ENCODE measurements at regions not wholly inside any gene's neighbourhood (a gene's known extent, or its start where the extent isn't known, plus 50 kb on each side); places are given as distances from the start of the nearest gene placed in this dataset.
"Not testable (repeated sequence)": the region's sequence is repeated elsewhere in the genome, so short reads cannot be mapped to it uniquely, and the experiment has no call there.

DNA sequence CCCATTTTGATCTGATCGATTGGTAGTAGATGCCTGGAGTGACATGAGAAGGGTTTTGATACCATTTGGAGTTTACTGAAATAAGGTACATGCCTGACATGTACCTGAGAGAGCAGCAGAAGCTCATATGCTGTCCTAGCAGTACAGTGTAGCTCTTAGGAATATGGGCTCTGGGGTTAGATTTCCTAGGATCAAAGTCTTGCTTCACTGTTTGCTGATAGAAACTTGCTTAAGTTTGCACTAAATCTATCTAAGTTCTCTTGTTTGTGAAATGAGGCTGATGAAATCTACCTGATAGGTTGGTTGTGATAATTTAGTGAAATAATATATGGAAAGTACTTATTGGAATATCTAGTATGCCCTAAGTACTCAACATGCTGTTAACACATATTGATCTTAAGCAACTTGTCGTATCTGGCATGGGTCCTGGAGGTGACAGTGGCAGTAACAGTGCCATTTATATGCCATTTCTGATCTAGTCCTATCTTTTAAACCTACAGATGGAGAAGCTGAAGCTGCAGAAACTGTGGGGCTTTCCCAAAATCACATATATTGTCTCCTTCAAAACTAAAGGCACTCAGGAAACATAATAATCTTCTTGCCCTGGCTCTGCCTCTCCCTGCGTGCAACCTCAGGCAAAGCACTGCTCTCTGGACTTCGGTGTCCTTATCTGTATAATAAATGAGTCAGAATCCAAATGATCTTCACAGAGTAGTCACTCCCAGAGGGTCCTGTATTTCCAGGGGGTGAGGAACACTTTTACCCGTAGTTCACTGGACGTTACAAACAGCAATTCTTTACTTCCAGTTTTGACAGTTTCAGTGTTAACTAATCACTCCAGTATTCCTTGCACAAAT, 223.6 kb upstream of the SETMAR start:
- ATAC-seq: no peak
- WGBS, 4 donors: 62 to 73% (median 64%) methylated on average over 6 of the region's 6 CpGs

GRCh38 chr3:4083225-4084015, 219.7 kb upstream of the SETMAR start:
- Histone ChIP-seq H3K27ac (no peak overlapping the region), H3K9me3 (no peaks in the 10 kb centered on the region), H3K27me3 (no peaks in the 10 kb centered on the region), H3K4me1 (no peaks in the 10 kb centered on the region), H3K4me3 (no peak overlapping the region), H3K36me3 (no peaks in the 10 kb centered on the region)
- WGBS, 4 donors: 77 to 85% (median 82%) methylated on average over 9 of the region's 9 CpGs
- intact Hi-C loops (cut with DNase I): no loop called here
- ATAC-seq: no peak
- no peak for DNase-seq
- TF ChIP-seq, protein P1, sequence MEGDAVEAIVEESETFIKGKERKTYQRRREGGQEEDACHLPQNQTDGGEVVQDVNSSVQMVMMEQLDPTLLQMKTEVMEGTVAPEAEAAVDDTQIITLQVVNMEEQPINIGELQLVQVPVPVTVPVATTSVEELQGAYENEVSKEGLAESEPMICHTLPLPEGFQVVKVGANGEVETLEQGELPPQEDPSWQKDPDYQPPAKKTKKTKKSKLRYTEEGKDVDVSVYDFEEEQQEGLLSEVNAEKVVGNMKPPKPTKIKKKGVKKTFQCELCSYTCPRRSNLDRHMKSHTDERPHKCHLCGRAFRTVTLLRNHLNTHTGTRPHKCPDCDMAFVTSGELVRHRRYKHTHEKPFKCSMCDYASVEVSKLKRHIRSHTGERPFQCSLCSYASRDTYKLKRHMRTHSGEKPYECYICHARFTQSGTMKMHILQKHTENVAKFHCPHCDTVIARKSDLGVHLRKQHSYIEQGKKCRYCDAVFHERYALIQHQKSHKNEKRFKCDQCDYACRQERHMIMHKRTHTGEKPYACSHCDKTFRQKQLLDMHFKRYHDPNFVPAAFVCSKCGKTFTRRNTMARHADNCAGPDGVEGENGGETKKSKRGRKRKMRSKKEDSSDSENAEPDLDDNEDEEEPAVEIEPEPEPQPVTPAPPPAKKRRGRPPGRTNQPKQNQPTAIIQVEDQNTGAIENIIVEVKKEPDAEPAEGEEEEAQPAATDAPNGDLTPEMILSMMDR (IDR thresholded peaks at IDR 0.05): no peak
- TF ChIP-seq POLR2A (IDR thresholded peaks at IDR 0.05): no peak

More for the DNA sequence above, 223.6 kb upstream of the SETMAR start:
- TF ChIP-seq POLR2A (IDR thresholded peaks at IDR 0.05): no peak
- TF ChIP-seq, protein P1 (IDR thresholded peaks at IDR 0.05): no peak
- DNase-seq: no peak
- intact Hi-C loops (cut with DNase I): no loop called here
- Histone ChIP-seq H3K36me3 (no peaks in the 10 kb centered on the region), H3K4me1 (no peaks in the 10 kb centered on the region), H3K27me3 (no peaks in the 10 kb centered on the region), H3K27ac (no peak overlapping the region), H3K9me3 (peaks cover 0 to 16% (median 2%) of the 10 kb centered on the region in 12 donors), H3K4me3 (no peak overlapping the region)

GRCh38 chr3:4084271-4084670, 218.9 kb upstream of the SETMAR start:
- Histone ChIP-seq H3K27ac (no peak overlapping the region), H3K9me3 (no peaks in the 10 kb centered on the region), H3K27me3 (no peaks in the 10 kb centered on the region), H3K36me3 (no peaks in the 10 kb centered on the region), H3K4me3 (no peak overlapping the region), H3K4me1 (no peaks in the 10 kb centered on the region)
- intact Hi-C loops (cut with DNase I): no loop called here
- DNase-seq: no peak
- no peak for ATAC-seq
- TF ChIP-seq POLR2A (IDR thresholded peaks at IDR 0.05): no peak
- TF ChIP-seq, protein P1 (IDR thresholded peaks at IDR 0.05): no peak

DNA sequence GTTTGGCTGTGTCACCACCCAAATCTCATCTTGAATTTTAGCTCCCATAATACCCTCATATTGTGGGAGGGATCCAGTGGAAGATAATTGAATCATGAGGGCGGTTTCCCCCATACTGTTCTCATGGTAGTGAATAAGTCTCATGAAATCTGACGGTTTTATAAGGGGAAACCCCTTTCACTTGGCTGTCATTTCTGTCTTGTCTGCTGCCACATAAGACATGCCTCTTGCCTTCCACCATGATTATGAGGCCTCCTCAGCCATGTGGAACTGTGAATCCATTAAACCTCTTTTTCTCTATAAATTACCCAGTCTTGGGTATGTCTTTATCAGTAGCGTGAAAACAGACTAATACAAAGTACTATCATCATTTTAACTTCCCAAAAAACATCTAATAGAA, 216.5 kb upstream of the SETMAR start:
- H3K27ac ChIP-seq; DNase-seq; H3K4me1 ChIP-seq; H3K27me3 ChIP-seq; H3K36me3 ChIP-seq; H3K9me3 ChIP-seq; intact Hi-C loops (cut with DNase I); ATAC-seq; H3K4me3 ChIP-seq: not testable (repeated sequence)
- WGBS, 4 donors: 89 to 91% (median 90%) methylated on average over 3 of the region's 3 CpGs

Data from heart left ventricle (tissue), 16 donors.